Astrocyte of the spinal cord (primary cell): ENCODE measurements at regions not wholly inside any gene's neighbourhood (a gene's known extent, or its start where the extent isn't known, plus 50 kb on each side); places are given as distances from the start of the nearest gene placed in this dataset.

Source experiments
- DNase-seq: peaks from one replicate; pipeline ENCODE4 v3.0.0; 2011; ENCODE audit warnings: low read depth, low spot score
- H3K4me3 ChIP-seq: 2 replicates; pipeline ENCODE4 v1.5.1; 2011; ENCODE audit warnings: low read depth, mild to moderate bottlenecking, low read length, moderate library complexity
- in situ Hi-C: cut with HindIII; loops from 2 replicates; pipeline ENCODE4 v1.10.0; 2017; ENCODE audit warnings: low sequenced_read_pairs
- TF ChIP-seq, protein P1 (sequence below): IDR thresholded peaks from 2 replicates; pipeline ENCODE4 v1.5.1; 2012; ENCODE audit warnings: low read depth, mild to moderate bottlenecking, low read length, inconsistent platforms

DNA sequence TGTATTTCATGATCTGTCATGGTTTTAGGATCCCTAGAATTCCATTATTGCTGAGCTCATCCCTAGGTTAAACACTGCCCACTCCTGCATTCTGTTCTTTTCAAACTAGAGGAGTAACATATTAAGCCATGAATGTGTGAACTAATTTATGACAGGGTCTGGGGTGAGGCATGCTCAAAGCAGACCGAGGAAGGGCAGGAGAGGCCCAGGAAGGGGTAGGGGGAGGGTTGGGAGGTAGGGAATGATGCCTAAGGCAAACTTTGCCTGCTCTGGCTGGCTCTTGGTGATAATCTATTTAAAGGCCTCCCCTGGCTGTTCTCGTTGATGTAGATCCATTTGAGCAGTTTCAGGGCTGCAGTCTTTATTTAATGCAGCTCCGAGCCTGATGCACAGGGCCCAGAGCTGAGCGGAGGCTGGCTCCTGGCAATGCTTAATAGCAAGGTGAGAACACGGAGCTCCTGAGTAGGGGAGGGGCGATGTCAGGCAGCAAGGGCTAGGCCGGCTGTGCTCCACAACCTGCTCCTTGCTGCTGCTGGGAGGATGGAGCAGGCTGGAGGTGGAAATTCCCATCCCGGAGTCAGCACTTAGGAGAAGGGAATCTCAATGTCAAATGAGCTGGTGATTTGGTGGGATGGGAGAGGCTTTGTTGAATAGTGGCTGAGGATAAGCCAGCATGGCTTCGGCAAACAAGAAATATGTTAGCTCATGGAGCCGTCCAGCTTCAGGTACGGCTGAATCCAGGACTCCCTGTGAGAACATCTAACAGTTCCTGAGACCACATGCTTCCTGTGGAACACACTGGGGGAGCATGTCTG lies 73.2 kb upstream of the UNC5A start:
- no peak overlapping the region for H3K4me3 ChIP-seq
- TF ChIP-seq, protein P1, sequence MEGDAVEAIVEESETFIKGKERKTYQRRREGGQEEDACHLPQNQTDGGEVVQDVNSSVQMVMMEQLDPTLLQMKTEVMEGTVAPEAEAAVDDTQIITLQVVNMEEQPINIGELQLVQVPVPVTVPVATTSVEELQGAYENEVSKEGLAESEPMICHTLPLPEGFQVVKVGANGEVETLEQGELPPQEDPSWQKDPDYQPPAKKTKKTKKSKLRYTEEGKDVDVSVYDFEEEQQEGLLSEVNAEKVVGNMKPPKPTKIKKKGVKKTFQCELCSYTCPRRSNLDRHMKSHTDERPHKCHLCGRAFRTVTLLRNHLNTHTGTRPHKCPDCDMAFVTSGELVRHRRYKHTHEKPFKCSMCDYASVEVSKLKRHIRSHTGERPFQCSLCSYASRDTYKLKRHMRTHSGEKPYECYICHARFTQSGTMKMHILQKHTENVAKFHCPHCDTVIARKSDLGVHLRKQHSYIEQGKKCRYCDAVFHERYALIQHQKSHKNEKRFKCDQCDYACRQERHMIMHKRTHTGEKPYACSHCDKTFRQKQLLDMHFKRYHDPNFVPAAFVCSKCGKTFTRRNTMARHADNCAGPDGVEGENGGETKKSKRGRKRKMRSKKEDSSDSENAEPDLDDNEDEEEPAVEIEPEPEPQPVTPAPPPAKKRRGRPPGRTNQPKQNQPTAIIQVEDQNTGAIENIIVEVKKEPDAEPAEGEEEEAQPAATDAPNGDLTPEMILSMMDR = no peak
- DNase-seq = no peak
- in situ Hi-C loops = no loop called here

DNA sequence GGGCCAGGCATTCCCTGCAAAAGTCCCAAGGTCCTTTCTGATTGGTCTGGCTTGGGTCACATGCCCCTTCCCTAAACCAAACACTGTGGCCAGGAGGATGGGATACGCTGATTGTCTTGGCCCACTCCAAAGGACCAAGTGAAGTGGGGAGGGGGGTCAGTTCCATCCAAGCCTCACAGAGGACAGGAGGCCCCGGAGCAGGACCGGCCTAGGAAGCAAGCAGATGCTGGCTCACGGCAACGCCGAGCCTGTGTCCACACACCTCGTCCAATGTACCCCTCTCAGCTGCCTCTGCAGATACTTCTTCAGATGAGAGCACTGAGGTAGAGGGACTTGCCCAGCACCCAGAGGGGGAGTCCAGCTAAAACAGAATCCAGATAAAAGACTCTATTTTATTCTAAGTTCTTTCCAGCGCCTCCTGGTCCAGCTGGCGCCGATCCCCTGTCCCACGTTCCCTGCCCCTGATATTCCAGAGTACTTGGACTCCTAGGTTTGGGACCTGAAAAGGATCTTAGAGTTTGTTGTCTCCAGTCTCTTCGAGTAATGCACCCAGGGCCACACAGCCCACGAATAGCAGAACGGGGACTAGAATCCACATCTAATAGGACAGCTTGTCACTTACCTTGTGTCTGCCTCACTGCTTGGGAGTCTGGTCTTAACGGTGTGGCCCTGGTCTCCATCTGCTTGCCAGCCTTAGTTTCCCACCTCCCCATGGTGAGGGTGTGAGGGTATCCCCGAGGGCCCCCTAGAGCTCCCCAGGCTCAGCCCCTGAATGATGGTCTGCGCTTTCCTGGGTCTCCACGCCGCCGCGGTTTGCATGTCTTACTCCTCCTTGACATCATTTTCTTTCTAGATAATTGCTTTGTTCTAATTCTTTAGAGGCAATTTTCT lies 72.4 kb upstream of the UNC5A start:
- DNase-seq = no peak
- TF ChIP-seq, protein P1 = no peak
- in situ Hi-C loops = no loop called here
- H3K4me3 ChIP-seq = no peak overlapping the region

DNA sequence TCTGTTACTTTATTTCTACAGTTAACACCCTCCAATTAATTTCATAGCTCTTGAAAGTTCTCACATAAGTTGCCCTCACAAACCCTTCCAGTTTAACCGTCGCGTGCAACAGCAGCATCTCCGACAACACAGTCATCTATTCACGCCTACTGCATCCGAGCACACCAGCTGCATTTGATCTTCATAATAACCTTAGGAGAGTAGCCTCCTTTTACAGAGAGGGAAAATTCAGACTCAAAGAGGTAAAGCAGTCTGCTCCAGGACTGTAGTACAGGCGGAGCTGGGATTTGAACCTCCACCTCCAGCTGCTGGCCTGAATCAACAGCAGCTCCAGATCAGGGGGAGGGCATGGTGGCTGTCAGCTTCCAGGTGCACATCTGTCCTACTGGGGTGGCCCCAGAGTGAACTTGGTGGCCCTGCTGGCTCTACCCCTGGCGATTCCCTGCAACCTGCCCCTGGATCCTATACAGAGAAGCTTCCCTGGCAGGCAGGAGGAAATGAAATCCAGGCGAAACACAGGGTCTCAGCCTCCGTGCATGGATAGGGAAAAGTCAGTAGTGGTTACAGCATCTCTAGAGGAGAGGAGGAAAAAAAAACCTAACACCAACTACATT lies 71.6 kb upstream of the UNC5A start:
- H3K4me3 ChIP-seq = no peak overlapping the region
- in situ Hi-C loops = no loop called here
- DNase-seq = no peak
- TF ChIP-seq, protein P1 = no peak

DNA sequence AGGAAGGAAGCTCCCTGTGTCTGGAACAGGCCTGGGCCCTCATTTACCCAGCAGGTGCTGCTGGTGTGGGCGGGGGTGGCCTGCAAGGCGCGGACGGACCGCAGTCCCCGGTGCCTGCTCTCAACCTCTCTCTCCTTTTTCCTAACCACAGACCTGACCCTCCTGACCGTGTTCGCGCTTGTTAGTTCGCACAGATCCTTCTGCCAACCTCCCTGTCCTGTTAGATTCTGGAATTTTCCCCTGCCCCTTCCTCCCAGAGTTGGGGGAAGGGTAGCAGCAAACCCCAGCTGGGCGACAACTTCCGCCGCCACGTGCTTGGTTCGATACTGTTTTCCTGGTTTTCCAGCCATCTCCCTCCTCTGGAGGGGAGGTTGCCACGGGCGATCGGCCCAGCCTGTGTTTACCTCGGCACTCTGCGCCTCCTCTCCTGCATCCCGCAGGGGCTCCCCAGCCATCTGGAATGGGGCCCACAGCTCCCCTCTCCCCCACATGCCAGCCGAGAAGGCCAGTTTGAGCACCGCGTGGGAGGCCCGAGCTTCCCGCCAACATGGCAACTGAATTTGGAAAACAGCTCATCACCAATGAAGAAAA lies 70.8 kb upstream of the UNC5A start:
- TF ChIP-seq, protein P1 = no peak
- no peak for DNase-seq
- H3K4me3 ChIP-seq = no peak overlapping the region
- in situ Hi-C loops = no loop called here

DNA sequence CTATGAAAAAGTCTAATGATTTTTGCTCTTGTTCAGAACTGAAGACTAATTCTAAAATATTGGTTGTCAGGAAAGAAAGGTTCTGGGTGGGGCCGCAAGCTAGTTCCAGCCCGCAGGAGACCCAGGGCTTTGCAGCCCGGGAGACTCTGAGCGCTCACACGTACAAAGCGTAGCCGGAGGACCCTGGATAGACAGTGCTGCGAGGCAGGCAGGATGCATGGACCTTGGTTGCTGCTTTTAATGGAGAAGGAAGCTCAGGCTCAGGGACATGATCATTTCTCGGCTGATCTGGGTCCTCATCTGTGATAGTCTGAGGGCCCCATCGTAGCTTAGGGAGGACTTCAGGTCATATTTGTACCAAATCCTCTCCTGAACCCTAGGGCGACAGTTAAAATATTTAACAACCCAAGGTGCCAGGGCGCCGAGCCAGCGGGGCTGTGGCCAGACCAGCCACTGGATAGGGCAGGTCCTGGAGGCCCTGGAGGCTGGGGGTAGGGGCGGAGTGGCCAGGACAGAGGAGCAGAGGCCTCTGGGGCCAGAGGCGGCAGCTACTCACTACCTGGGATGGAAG lies 70.1 kb upstream of the UNC5A start:
- in situ Hi-C loops = no loop called here
- no peak for DNase-seq
- TF ChIP-seq, protein P1 = no peak
- H3K4me3 ChIP-seq = no peak overlapping the region
